Upper lobe of left lung (tissue), 4 donors: ENCODE measurements at regions not wholly inside any gene's neighbourhood (a gene's known extent, or its start where the extent isn't known, plus 50 kb on each side); places are given as distances from the start of the nearest gene placed in this dataset.

Source experiments
- CTCF ChIP-seq, 6 experiments: fragments of 450-650 bp in 4 of 6; fragments of 200-600 bp in 2 of 6; sonication (generic) in 2 of 6; IDR thresholded peaks; one replicate each; pipeline ENCODE4 v1.5.1; 2016 to 2019; ENCODE audit warnings: antibody characterized with exemption in 6 of 6
- EP300 ChIP-seq, 4 donors: sonication (generic); formaldehyde crosslinking; IDR thresholded peaks; one replicate each; pipeline ENCODE4 v1.5.1; 2017; ENCODE audit warnings: antibody characterized with exemption in 4 of 4, control low read depth in 2 of 4
- POLR2A ChIP-seq, 4 donors: fragments of 450-650 bp; IDR thresholded peaks; one replicate each; pipeline ENCODE4 v1.5.1; 2016 to 2017; ENCODE audit warnings: antibody characterized with exemption in 4 of 4, mild to moderate bottlenecking in 2 of 4

GRCh38 chr10:128443925-128444518 is 317.8 kb upstream of the MKI67 start:
- TF ChIP-seq CTCF (IDR thresholded peaks at IDR 0.05) (no peak), EP300 (IDR thresholded peaks at IDR 0.05) (no peak), POLR2A (IDR thresholded peaks at IDR 0.05) (no peak)
